CD4-positive, alpha-beta T cell treated with Interferon gamma for 1 hour (primary cell): ENCODE measurements at regions not wholly inside any gene's neighbourhood (a gene's known extent, or its start where the extent isn't known, plus 50 kb on each side); places are given as distances from the start of the nearest gene placed in this dataset.

Source experiments
- DNase-seq: peaks from one replicate; pipeline ENCODE4 v3.0.0-alpha.2; 2020

- no peak for DNase-seq
These were observed 1089.5 kb downstream of the BCL11B start for GRCh38 chr14:98182393-98183055.

DNA sequence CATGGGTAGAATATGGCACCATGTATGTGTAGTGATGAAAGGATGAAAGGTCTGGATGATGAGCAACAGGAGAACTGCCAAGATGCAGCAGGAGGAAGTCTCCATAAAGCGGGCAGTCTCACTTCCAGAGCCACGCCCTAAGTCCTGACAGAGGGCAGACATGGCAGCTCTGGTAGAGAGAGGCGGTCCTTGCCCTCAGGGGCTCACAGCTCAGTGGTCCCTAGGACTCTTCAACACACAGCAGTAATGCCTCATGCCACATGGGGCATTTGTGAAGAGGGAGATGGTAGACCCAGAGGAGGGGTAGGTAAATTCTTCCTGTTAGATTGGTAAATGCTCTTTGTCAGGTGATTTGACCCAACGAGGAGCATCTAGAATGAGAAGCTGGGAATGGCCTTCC lies 1088.4 kb downstream of the BCL11B start:
- DNase-seq = no peak

GRCh38 chr14:98184457-98184856 lies 1087.5 kb downstream of the BCL11B start:
- DNase-seq = no peak

- DNase-seq = no peak
These were observed 1087.0 kb downstream of the BCL11B start for GRCh38 chr14:98185036-98185435.

DNA sequence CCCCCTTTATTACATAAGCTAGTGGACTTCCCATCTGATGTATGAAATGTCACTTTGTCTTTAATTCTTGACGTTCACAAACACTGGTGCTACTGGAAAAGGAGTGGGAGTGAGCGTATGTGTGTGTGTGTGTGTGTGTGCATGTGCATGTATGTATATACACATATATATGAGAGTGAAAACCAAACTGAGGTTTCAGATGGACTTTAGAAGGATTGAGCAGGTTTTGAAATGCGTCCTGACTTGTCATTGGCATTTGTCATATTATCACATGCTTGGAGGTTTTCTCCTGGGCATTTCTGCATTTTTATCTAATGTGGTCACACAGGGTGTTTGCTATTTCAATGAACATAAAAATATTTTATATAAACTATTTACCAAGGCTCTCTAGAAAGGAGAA lies 1085.9 kb downstream of the BCL11B start:
- DNase-seq = no peak

DNA sequence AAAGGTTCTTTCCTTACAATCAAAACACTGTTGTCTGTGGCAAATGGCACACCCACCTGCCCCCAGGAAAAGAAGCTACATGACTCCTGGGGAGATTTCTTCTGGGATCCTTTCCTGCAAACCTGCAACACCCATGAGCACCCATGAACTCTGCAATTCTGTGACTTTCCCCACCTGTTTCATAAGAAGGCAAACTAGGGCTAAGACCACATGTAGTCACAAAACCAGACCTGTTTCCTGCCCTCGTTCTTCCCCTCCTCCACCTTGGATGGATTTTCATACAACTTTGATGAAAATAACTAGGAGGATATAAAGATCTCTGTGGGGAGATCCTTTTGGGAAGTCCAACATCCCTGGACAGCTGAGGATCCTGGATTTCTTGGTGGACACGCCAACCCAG lies 1084.7 kb downstream of the BCL11B start:
- DNase-seq = no peak

DNA sequence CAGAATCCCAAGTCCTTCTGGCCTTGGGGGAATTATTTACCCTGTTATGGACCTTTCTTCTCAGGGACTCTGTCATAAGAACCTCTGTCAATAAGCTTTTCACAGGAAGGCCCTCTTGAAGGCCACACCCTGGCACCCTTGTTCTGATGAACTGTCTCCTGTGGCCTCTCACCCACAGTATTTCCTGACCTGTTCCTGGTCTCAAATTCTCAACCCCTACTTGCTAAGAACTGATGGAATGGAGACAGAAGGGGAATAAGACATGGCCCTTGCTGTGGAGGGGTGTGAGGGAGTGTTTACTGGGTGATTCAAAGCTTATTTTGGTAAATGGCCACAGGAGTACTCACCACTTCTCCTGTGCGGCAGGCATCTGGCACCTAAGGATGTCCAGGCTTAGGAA lies 1082.9 kb downstream of the BCL11B start:
- peak; percentile 31 for DNase-seq

DNA sequence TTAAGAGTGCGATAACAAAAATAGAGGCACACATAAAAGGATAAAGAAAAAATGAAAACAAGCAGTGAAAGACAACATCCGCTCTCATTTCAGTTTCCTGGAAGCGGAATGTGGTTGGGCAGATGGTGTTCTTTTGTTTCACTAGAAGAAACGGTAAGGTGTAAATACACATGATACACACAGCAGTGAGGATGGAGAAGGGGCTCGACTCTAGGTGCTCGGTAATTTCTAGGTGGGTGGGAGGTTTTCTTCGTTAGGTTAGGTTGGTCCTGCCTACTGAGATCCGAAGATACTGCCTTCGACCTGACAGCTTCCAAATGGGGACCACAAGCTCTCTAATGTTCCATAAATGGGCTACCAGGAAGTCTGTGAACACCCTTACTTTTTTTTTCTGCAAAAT lies 1082.5 kb downstream of the BCL11B start:
- DNase-seq = peak; percentile 55

- no peak for DNase-seq
These were observed 1082.1 kb downstream of the BCL11B start for GRCh38 chr14:98189944-98190343.

DNA sequence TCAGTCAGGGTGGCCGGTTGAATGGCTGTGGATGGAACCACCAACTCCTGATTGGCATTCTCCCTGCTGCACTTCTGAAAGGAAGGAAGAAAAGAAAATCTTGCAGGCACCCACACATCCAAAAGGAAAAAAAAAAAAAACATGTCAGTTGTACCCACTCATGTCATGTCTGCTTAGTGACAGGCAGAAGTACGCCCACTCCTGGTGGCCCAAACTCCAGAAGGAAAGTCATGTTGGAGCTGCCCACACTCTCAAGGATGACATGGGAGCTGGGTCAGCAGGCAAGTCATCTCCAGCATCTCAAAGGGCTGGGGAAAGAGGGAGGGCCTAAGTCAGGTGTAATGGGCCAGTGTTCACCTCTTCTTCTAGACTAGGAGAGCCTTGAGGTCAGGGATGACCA lies 1079.1 kb downstream of the BCL11B start:
- no peak for DNase-seq

GRCh38 chr14:98194821-98195220 lies 1077.2 kb downstream of the BCL11B start:
- DNase-seq = no peak

GRCh38 chr14:98195256-98195655 lies 1076.7 kb downstream of the BCL11B start:
- no peak for DNase-seq

DNA sequence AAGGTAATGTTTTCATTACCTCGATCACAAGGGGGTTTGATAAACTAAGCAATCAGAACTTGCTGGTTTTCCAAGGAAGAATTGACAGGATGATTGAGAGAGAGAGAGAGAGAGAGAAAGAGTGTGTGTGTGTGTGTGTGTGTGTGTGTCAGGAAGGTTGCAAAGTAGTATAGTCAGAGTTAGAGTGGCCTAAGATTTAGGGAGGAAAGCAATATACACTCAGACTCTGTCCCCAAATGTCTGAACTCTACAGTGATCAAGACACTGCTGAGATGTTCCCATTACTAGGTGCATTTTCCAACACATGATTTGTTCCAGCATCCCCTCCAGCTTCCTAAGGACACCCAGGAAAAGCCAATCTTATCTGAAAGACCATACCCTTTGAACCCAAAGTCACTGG lies 1074.1 kb downstream of the BCL11B start:
- no peak for DNase-seq

GRCh38 chr14:98198385-98198784 lies 1073.6 kb downstream of the BCL11B start:
- DNase-seq = peak; percentile 52

GRCh38 chr14:98200601-98201000 lies 1071.4 kb downstream of the BCL11B start:
- no peak for DNase-seq

DNA sequence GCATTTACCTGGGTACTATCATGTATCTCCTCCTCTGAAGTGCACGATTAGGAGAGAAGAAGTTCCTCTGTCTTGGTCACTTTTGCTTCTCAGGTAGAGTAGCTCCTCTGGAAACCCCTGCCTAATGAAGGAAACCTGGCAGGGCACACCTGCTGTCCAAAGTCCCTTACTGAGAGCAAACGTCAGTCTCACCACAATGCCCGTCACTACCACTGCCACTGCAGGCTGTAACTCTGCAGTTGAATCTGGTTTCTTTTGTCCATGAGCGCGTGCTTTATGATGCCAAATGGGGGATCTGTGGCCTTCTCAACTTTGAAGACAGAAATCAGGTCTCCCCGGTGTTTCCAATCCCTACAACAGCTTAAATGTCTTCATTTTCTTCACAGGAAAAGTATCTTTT lies 1068.6 kb downstream of the BCL11B start:
- DNase-seq = peak; percentile 33

DNA sequence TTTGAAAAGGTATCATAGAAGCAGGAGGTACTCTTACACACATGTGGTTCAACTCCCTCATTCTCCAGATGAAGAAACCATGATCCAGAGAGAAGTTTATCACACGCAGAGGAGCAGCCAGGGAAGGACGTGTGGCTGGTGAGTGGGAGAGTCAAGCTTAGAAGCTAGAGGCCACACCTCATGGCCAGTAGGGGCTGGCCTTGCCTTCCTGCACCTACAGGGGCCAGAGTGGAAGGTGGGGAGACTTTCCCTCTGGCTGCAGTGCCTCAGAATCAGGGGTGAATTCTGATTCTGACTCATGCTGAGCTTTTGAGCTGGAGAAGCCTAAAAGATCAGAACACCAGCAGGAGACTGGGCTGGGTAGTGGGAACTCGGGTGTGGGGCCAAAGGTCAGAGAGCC lies 1067.9 kb downstream of the BCL11B start:
- no peak for DNase-seq

DNA sequence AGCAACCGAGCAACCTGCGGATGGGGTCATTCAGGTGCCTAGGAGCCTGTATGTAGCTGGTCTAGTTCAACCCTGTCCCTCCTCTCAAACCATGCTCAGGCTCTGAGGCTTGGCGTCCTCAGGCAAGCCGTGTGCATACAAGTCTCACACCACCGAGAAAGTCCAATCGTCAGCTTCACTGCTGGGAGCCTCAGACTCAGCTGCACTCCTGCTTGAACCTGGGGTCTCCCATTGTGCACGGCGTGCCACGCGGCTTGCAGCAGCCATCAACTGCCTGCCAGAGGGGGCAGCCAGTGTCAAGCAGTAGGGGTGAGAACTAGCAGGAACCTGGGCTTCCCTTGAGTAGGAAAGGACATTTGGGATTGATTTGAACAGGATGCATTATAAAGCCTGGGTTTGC lies 1064.6 kb downstream of the BCL11B start:
- no peak for DNase-seq

DNA sequence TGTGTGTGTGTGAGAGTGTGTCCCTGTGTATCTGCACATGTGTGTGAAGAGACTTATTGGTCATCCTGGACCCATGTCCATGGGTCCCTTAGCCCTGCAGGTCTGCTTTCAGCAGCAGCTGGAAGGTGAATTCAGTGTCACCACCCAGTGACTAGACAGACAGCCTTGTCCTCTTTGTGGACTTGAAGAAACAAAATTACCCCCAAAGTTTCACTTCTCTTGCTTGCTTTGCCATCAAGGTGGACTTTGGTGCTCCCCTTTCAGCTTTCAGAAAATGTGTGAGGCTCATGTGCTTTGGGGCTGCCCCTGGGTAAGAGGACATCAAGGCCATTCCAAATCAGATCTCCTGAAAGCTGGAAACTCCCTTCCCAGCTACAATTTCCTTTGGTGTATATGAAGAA lies 1063.8 kb downstream of the BCL11B start:
- no peak for DNase-seq

- DNase-seq = no peak
These were observed 1063.1 kb downstream of the BCL11B start for GRCh38 chr14:98208943-98209342.

DNA sequence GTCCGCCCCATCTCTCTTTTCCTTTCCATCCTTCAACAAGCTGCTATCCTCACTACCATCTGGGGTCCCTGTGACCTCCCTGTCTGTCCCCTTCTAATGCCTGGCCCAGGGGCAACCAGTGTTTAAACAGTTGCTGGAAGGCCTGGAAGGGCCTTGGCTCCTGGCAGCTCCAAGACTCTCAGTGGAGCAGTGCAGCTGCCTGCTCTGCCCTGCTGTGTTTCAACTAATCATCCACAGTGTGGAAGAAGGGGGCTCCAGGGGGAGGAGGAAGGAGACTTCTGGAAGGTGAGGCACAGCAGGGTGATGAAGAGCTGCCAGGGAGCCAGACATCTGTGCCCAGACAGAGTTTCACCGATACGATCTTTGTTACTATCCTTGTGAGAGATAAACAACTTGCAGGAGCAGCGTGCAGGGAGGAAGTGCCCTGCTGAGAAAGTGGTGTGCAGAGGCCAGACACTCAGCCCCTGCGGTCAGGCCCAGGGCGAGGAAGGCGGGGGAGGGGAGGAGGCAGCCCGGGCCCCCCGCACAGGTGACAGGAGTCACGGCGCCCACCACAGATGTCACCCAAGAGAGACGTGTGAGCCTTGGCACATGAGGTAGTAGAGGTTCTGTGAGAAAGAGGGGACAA lies 1061.8 kb downstream of the BCL11B start:
- DNase-seq = peak; percentile 55

DNA sequence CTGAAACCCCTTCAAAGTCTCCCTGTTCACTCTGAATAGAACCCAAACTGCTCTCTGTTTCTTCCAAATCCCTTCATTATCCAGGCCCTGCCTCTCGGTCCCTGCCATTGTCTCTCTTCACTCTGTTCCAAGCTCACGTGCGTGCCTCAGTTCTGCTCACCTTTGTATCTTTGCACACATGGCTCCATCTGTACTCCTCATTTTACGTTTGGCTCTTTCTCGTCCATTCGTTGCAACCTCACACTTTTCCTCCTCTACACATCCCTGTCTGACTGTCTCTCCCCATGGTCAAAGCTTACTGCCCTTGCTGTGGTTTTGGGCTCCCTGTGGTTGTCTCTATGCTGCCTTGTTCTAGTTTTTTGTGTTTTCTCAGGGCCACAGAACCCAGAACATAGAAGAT lies 1054.5 kb downstream of the BCL11B start:
- DNase-seq = no peak

GRCh38 chr14:98218218-98218617 lies 1053.8 kb downstream of the BCL11B start:
- DNase-seq = no peak

GRCh38 chr14:98219638-98220037 lies 1052.4 kb downstream of the BCL11B start:
- DNase-seq = no peak

DNA sequence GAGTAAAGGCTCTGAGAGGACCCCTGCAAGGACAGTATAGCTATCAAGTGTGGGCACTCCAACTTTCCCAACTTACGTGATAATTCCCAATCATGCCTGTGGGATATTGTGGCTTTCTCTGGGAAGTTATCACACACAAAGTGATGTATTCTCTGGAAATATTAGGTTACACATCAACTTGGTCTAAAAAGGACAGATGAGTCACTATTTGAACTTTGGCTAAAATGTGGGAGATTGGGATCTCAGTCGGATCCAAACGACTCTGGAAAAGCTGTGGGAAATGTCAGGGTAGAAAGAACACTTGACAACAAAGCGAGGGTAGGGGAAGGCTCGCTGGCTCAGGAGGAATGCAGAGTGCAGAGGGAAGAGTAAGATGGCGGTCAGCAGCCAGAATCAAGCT lies 1048.9 kb downstream of the BCL11B start:
- DNase-seq = no peak
